IMR-90 (cell line): ENCODE measurements at regions not wholly inside any gene's neighbourhood (a gene's known extent, or its start where the extent isn't known, plus 50 kb on each side); places are given as distances from the start of the nearest gene placed in this dataset.

Experiments
- ATAC-seq: fragments of 200-7000 bp; cut with Tn5 transposase; 2 replicates; pipeline ENCODE4 v1.9.1; 2020; ENCODE audit warnings: low read depth, mild to moderate bottlenecking, moderate library complexity
- BruUV-seq: library from RNA; stranded (reverse); fragments of 400-500 nt; replicated peaks from 2 replicates; lab custom pipeline; 2021; lab: Mats Ljungman, UMichigan
- CTCF ChIA-PET: fragments of 300-600 bp; formaldehyde crosslinking; extraction: SDS; loops from one replicate; lab custom pipeline; 2021; ENCODE audit warnings: antibody characterized with exemption; lab: Yijun Ruan, JAX
- POLR2A ChIA-PET: fragments of 300-600 bp; sonication (Branson Sonifier 250); formaldehyde crosslinking; loops from one replicate; lab custom pipeline; 2022; ENCODE audit warnings: antibody characterized with exemption; ENCODE audit not compliant: unreplicated experiment; lab: Charles Lee
- DNase-seq: peaks from one replicate; pipeline ENCODE4 v3.0.0; 2013
- H2AFZ ChIP-seq: replicated peaks from 2 replicates; pipeline ENCODE3; 2013; ENCODE audit warnings: low read length, mild to moderate bottlenecking; ENCODE audit not compliant: poor library complexity
- H2AK5ac ChIP-seq: 2 replicates; pipeline ENCODE4 v1.6.1; 2013; ENCODE audit warnings: low read depth, low read length, inconsistent platforms
- H2AK9ac ChIP-seq: replicated peaks from 2 replicates; pipeline ENCODE3; 2013; ENCODE audit warnings: mild to moderate bottlenecking, low read depth, low read length, moderate library complexity; ENCODE audit not compliant: poor library complexity
- H2BK120ac ChIP-seq: 2 replicates; pipeline ENCODE4 v1.6.1; 2013; ENCODE audit warnings: low read depth, low read length, inconsistent platforms
- H2BK15ac ChIP-seq: 3 replicates; pipeline ENCODE4 v1.6.1; 2013; ENCODE audit warnings: low read depth, low read length, inconsistent platforms
- H2BK20ac ChIP-seq: 2 replicates; pipeline ENCODE4 v1.6.1; 2013; ENCODE audit warnings: low read depth, mild to moderate bottlenecking, inconsistent platforms, low read length, moderate library complexity
- H2BK5ac ChIP-seq: 2 replicates; pipeline ENCODE4 v1.6.1; 2013; ENCODE audit warnings: mild to moderate bottlenecking, low read depth, low read length, inconsistent platforms; ENCODE audit not compliant: poor library complexity, severe bottlenecking
- H3K14ac ChIP-seq: replicated peaks from 2 replicates; pipeline ENCODE4 v1.6.1; 2013; ENCODE audit warnings: low read depth, low read length, inconsistent platforms
- H3K18ac ChIP-seq: 2 replicates; pipeline ENCODE4 v1.6.1; 2013; ENCODE audit warnings: low read depth, low read length, control low read depth
- H3K23ac ChIP-seq: 2 replicates; pipeline ENCODE4 v1.6.1; 2013; ENCODE audit warnings: low read depth, low read length, inconsistent platforms
- H3K27ac ChIP-seq: 2 replicates; pipeline ENCODE4 v1.5.1; 2013; ENCODE audit warnings: mild to moderate bottlenecking, control low read depth, low read length; ENCODE audit not compliant: insufficient read depth
- H3K27me3 ChIP-seq: 2 replicates; pipeline ENCODE4 v1.6.1; 2013; ENCODE audit warnings: low read length; ENCODE audit not compliant: control insufficient read depth, insufficient read depth
- H3K36me3 ChIP-seq: 2 replicates; pipeline ENCODE4 v1.6.1; 2013; ENCODE audit warnings: low read length, mixed read lengths; ENCODE audit not compliant: control insufficient read depth, insufficient read depth
- H3K4ac ChIP-seq: 2 replicates; pipeline ENCODE4 v1.6.1; 2013; ENCODE audit warnings: low read depth, low read length, inconsistent platforms
- H3K4me1 ChIP-seq: 2 replicates; pipeline ENCODE4 v1.6.1; 2013; ENCODE audit warnings: low read length, mixed read lengths; ENCODE audit not compliant: control insufficient read depth, insufficient read depth
- H3K4me2 ChIP-seq: 2 replicates; pipeline ENCODE4 v1.6.1; 2013; ENCODE audit warnings: low read depth, mild to moderate bottlenecking, control low read depth, low read length, moderate library complexity
- H3K4me3 ChIP-seq: 2 replicates; pipeline ENCODE4 v1.5.1; 2013; ENCODE audit warnings: low read depth, mild to moderate bottlenecking, control low read depth, low read length, moderate library complexity; ENCODE audit not compliant: insufficient read depth
- H3K56ac ChIP-seq: 2 replicates; pipeline ENCODE4 v1.6.1; 2013; ENCODE audit warnings: low read length, inconsistent platforms; ENCODE audit not compliant: insufficient read depth; ENCODE audit errors: extremely low read depth
- H3K79me1 ChIP-seq, 2 experiments: 2 replicates each; pipeline ENCODE4 v1.6.1; 2013; ENCODE audit warnings: low read length in 2 of 2, inconsistent platforms in 1 of 2, low read depth in 1 of 2
- H3K9ac ChIP-seq: 2 replicates; pipeline ENCODE4 v1.6.1; 2013; ENCODE audit warnings: low read depth, low read length, control low read depth
- H3K9me1 ChIP-seq: 2 replicates; pipeline ENCODE4 v1.6.1; 2013; ENCODE audit warnings: low read length, inconsistent platforms; ENCODE audit not compliant: insufficient read depth
- H3K9me3 ChIP-seq: 2 replicates; pipeline ENCODE4 v1.6.1; 2013; ENCODE audit warnings: low read length; ENCODE audit not compliant: control insufficient read depth, insufficient read depth
- H4K20me1 ChIP-seq: 2 replicates; pipeline ENCODE4 v1.6.1; 2013; ENCODE audit warnings: low read length, inconsistent platforms; ENCODE audit not compliant: insufficient read depth
- H4K5ac ChIP-seq: 2 replicates; pipeline ENCODE4 v1.6.1; 2013; ENCODE audit warnings: mild to moderate bottlenecking, low read depth, low read length, control low read depth
- H4K8ac ChIP-seq, 2 experiments: 2 replicates each; pipeline ENCODE4 v1.6.1; 2013; ENCODE audit warnings: low read depth in 2 of 2, low read length in 2 of 2, control low read depth in 1 of 2, inconsistent platforms in 1 of 2
- H4K91ac ChIP-seq: 2 replicates; pipeline ENCODE4 v1.6.1; 2013; ENCODE audit warnings: low read depth, low read length, inconsistent platforms; ENCODE audit not compliant: insufficient read depth
- BHLHE40 ChIP-seq: fragments of 150-350 bp; IDR thresholded peaks from 2 replicates; pipeline ENCODE4 v1.6.1; 2016; ENCODE audit warnings: mild to moderate bottlenecking, low read depth, low read length
- RAD21 ChIP-seq: IDR thresholded peaks from 2 replicates; pipeline ENCODE4 v1.6.1; 2012; ENCODE audit warnings: low read length, improper control_type of control experiment
- RCOR1 ChIP-seq: IDR thresholded peaks from 2 replicates; pipeline ENCODE4 v1.6.1; 2012; ENCODE audit warnings: mild to moderate bottlenecking, low read length, improper control_type of control experiment; ENCODE audit not compliant: insufficient replicate concordance
- SMC3 ChIP-seq: fragments of 150-350 bp; IDR thresholded peaks from 2 replicates; pipeline ENCODE4 v1.6.1; 2016; ENCODE audit warnings: low read depth, mild to moderate bottlenecking, antibody characterized with exemption, low read length, moderate library complexity
- WGBS, 2 experiments: methylation state at CpG; one replicate each; pipeline versions ENCODE4 v1.1.5 to v1.1.7; 2013; ENCODE audit warnings: missing lambda C conversion rate in 2 of 2; ENCODE audit not compliant: insufficient read length in 1 of 2; ENCODE audit errors: extremely low coverage in 2 of 2; 5-methylcytosine and 5-hydroxymethylcytosine counted together
- dilution Hi-C: fragments of 300-500 bp; cut with HindIII; formaldehyde crosslinking; loops from one replicate; pipeline ENCODE4 v1.14.3; 2018; ENCODE audit warnings: low sequenced_read_pairs; ENCODE audit not compliant: unreplicated experiment
- in situ Hi-C: fragments of 300-500 bp; cut with MboI; formaldehyde crosslinking; loops from 3 replicates; pipeline ENCODE4 v1.14.3; 2019; ENCODE audit warnings: low sequenced_read_pairs, inconsistent platforms, mixed read lengths
- intact Hi-C: fragments of 100-400 bp; cut with micrococcal nuclease; formaldehyde crosslinking; loops from 2 replicates; pipeline ENCODE4 v1.10.0; 2022
- TF ChIP-seq, protein P1 (sequence below): conservative IDR thresholded peaks from 2 replicates; pipeline ENCODE4 v1.5.1; 2012; ENCODE audit warnings: mild to moderate bottlenecking, low read depth, low read length, improper control_type of control experiment

DNA sequence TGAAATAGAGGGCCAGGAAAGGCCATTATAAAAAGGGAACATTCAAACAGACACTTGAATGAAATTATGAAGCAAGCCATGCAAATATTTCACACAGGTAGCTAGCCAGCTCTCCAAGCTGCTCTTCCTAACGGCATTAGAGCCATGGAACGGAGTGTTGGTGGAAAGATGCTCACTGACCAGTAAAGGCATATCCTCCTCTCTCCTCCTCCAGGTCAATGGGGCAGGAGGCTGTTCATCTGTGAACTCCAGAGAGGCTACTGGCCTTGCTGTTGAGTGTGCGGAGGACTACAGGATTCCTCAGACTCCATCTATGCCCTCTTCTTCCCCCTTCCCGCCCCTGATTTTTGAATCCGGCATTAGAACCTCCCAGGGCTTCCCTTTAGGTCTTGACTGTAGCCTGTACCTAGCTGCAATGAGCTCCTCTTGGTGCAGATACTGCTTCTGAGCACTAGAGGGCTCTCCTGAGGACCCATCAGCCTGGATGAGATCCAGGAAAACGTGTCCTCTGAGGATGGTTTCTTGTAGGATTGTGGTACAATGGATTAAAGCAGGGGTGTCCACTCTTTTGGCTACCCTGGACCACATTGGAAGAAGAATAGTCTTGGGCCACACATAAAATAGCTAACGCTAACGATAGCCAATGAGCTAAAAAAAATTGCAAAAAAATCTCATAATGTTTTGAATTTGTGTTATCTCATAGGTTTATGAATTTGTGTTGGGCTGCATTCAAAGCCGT, 162.2 kb downstream of the SREK1 start:
- peak; percentile 40; the same call in 1 of the 2 replicates for TF ChIP-seq SMC3
- peak; percentile 42 for TF ChIP-seq RAD21
- no peak for TF ChIP-seq BHLHE40
- TF ChIP-seq, protein P1, sequence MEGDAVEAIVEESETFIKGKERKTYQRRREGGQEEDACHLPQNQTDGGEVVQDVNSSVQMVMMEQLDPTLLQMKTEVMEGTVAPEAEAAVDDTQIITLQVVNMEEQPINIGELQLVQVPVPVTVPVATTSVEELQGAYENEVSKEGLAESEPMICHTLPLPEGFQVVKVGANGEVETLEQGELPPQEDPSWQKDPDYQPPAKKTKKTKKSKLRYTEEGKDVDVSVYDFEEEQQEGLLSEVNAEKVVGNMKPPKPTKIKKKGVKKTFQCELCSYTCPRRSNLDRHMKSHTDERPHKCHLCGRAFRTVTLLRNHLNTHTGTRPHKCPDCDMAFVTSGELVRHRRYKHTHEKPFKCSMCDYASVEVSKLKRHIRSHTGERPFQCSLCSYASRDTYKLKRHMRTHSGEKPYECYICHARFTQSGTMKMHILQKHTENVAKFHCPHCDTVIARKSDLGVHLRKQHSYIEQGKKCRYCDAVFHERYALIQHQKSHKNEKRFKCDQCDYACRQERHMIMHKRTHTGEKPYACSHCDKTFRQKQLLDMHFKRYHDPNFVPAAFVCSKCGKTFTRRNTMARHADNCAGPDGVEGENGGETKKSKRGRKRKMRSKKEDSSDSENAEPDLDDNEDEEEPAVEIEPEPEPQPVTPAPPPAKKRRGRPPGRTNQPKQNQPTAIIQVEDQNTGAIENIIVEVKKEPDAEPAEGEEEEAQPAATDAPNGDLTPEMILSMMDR = peak; percentile 80
- TF ChIP-seq RCOR1 = no peak
- H3K9me3 ChIP-seq = no peaks in the 10 kb centered on the region
- no peak overlapping the region for H3K14ac ChIP-seq
- peak; percentile 63 for DNase-seq
- in situ Hi-C loops = loop anchor here (10.0 to 25.0 kb wide), 2 partner anchors 459 to 906 kb away; no protein-coding TSS in a partner anchor
- H2AK9ac ChIP-seq = no peak overlapping the region
- no peak overlapping the region for H2BK5ac ChIP-seq
- BruUV-seq = no TSS peak
- H3K4me2 ChIP-seq = no peak overlapping the region
- ATAC-seq = peak; percentile 97
- H2AFZ ChIP-seq = no peak overlapping the region
- intact Hi-C loops = loop anchor here (5.0 kb wide), 3 partner anchors 556 to 846 kb away; no protein-coding TSS in a partner anchor
- peaks cover 5% of the 10 kb centered on the region for H3K27me3 ChIP-seq
- H3K18ac ChIP-seq = no peak overlapping the region
- no peak overlapping the region for H4K91ac ChIP-seq
- no peak overlapping the region for H3K4ac ChIP-seq
- H3K9ac ChIP-seq = no peak overlapping the region
- no peaks in the 10 kb centered on the region for H3K36me3 ChIP-seq
- CTCF ChIA-PET = interaction anchor here (0.6 to 1.6 kb wide), 13 partner anchors 9 to 465 kb away, joined by 3 to 6 read pairs (median 5); no protein-coding TSS in a partner anchor
- POLR2A ChIA-PET = no interaction called here
- H3K27ac ChIP-seq = no peak overlapping the region
- H3K4me3 ChIP-seq = no peak overlapping the region
- dilution Hi-C loops = no loop called here
- no CpG with 5 or more reads among the region's 9 CpGs for WGBS, 2 experiments
- H3K79me1 ChIP-seq = no peaks in the 10 kb centered on the region
- no peaks in the 10 kb centered on the region for H3K4me1 ChIP-seq
- H3K23ac ChIP-seq = no peak overlapping the region
- H3K56ac ChIP-seq = no peak overlapping the region
- H2BK120ac ChIP-seq = no peak overlapping the region
- no peak overlapping the region for H4K5ac ChIP-seq
- H2BK15ac ChIP-seq = no peak overlapping the region
- no peaks in the 10 kb centered on the region for H3K9me1 ChIP-seq
- no peaks in the 10 kb centered on the region for H4K20me1 ChIP-seq
- H2AK5ac ChIP-seq = no peak overlapping the region
- no peak overlapping the region for H4K8ac ChIP-seq
- no peak overlapping the region for H2BK20ac ChIP-seq
